ENCODE measurements at regions not wholly inside any gene's neighbourhood (a gene's known extent, or its start where the extent isn't known, plus 50 kb on each side); places are given as distances from the start of the nearest gene placed in this dataset.

- TF ChIP-seq MAX (CRISPR knock-in tag; IDR thresholded peaks at IDR 0.05) = no peak
- no peak for TF ChIP-seq CBFB (CRISPR knock-in tag; IDR thresholded peaks at IDR 0.05; ENCODE audit: low read depth)
- TF ChIP-seq ZNF512 (CRISPR knock-in tag; IDR thresholded peaks at IDR 0.05; ENCODE audit: borderline replicate concordance) = no peak
- no peak for TF ChIP-seq ZNF121 (CRISPR knock-in tag; IDR thresholded peaks at IDR 0.05)
- TF ChIP-seq, protein P1, sequence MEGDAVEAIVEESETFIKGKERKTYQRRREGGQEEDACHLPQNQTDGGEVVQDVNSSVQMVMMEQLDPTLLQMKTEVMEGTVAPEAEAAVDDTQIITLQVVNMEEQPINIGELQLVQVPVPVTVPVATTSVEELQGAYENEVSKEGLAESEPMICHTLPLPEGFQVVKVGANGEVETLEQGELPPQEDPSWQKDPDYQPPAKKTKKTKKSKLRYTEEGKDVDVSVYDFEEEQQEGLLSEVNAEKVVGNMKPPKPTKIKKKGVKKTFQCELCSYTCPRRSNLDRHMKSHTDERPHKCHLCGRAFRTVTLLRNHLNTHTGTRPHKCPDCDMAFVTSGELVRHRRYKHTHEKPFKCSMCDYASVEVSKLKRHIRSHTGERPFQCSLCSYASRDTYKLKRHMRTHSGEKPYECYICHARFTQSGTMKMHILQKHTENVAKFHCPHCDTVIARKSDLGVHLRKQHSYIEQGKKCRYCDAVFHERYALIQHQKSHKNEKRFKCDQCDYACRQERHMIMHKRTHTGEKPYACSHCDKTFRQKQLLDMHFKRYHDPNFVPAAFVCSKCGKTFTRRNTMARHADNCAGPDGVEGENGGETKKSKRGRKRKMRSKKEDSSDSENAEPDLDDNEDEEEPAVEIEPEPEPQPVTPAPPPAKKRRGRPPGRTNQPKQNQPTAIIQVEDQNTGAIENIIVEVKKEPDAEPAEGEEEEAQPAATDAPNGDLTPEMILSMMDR (IDR thresholded peaks at IDR 0.05) = no peak
- TF ChIP-seq FOXP4 (CRISPR knock-in tag; IDR thresholded peaks at IDR 0.05) = no peak
Observed at GRCh38 chr15:96431786-96432185, 101.3 kb downstream of the NR2F2 start.

All from WTC11 (cell line).